B cell (primary cell): ENCODE measurements at regions not wholly inside any gene's neighbourhood (a gene's known extent, or its start where the extent isn't known, plus 50 kb on each side); places are given as distances from the start of the nearest gene placed in this dataset.
A peak's percentile ranks its signal among the peaks of the same experiment; 100 is the strongest.
"Not testable (repeated sequence)": the region's sequence is repeated elsewhere in the genome, so short reads cannot be mapped to it uniquely, and the experiment has no call there.

Experiments
- CTCF ChIP-seq: fragments of 200-600 bp; IDR thresholded peaks from one replicate; pipeline ENCODE4 v1.8.0; 2022; ENCODE audit warnings: antibody characterized with exemption, mild to moderate bottlenecking
- EZH2 ChIP-seq: IDR thresholded peaks from 2 replicates; pipeline ENCODE4 v1.6.1; 2012; ENCODE audit warnings: borderline replicate concordance, low read depth, mild to moderate bottlenecking, moderate library complexity, low read length; ENCODE audit not compliant: insufficient read depth, poor library complexity, severe bottlenecking

- TF ChIP-seq CTCF: peak; percentile 73
- not testable (repeated sequence) for TF ChIP-seq EZH2
These were observed 77.2 kb upstream of the AGTPBP1 start for GRCh38 chr9:85818971-85819370.
